ENCODE measurements at regions not wholly inside any gene's neighbourhood (a gene's known extent, or its start where the extent isn't known, plus 50 kb on each side); places are given as distances from the start of the nearest gene placed in this dataset.

DNA sequence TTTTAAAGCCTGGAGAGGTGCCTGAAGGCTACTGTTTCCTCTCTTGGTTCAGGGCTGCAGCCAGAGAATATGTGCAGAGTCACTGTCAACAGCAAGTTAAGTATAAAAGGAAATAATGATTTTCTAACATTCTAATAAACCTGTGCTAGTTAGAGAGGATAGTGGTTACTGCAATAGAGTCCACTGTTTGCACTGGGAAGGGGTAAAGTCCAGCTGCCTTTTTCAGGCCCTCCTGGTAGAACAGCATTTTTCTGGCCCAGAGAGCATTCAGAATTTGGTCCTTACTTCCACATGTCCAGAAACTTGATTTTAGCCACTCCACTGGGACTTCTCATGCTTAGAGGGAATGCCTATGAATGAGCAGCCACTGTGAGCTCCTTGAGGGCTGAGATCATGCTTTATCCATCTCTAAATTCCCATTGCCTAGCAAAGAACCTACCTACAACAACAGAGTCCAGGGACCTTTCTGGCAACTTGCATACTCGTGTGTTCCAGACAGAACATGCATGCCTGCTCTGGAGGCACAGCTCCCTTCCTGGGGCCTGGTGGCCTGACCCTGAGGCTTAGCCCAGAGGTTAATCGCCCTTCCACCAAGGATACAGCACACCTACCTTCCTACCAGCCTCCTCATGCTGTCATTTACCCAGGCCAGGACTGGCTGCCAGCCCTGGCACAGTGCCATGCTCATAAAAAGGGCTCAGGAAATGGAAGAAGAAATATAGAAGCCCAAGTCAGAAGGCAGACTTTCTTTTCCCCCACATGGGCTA, 50.3 kb upstream of the ATP13A3 start:
- Histone ChIP-seq H3K4me3 (ENCODE audit: severe bottlenecking) (no peak overlapping the region), H3K27me3 (ENCODE audit: insufficient read depth, poor library complexity, severe bottlenecking) (no peaks in the 10 kb centered on the region), H3K4me1 (ENCODE audit: insufficient read depth, poor library complexity, severe bottlenecking) (peaks cover 14% of the 10 kb centered on the region), H3K9me3 (ENCODE audit: severe bottlenecking) (peaks cover 8% of the 10 kb centered on the region), H3K27ac (ENCODE audit: poor library complexity, severe bottlenecking) (peak overlapping the region; percentile 77), H3K36me3 (ENCODE audit: low read depth) (no peaks in the 10 kb centered on the region)
- TF ChIP-seq, protein P1, sequence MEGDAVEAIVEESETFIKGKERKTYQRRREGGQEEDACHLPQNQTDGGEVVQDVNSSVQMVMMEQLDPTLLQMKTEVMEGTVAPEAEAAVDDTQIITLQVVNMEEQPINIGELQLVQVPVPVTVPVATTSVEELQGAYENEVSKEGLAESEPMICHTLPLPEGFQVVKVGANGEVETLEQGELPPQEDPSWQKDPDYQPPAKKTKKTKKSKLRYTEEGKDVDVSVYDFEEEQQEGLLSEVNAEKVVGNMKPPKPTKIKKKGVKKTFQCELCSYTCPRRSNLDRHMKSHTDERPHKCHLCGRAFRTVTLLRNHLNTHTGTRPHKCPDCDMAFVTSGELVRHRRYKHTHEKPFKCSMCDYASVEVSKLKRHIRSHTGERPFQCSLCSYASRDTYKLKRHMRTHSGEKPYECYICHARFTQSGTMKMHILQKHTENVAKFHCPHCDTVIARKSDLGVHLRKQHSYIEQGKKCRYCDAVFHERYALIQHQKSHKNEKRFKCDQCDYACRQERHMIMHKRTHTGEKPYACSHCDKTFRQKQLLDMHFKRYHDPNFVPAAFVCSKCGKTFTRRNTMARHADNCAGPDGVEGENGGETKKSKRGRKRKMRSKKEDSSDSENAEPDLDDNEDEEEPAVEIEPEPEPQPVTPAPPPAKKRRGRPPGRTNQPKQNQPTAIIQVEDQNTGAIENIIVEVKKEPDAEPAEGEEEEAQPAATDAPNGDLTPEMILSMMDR (IDR thresholded peaks at IDR 0.05; ENCODE audit: poor library complexity, severe bottlenecking), result no peak
- peak; percentile 79 for ATAC-seq (ENCODE audit: low read depth)
- DNase-seq (ENCODE audit: low spot score), result no peak

All from RWPE2 (cell line).